ENCODE measurements at regions not wholly inside any gene's neighbourhood (a gene's known extent, or its start where the extent isn't known, plus 50 kb on each side); places are given as distances from the start of the nearest gene placed in this dataset.

GRCh38 chr16:79808731-79809130 lies 208.2 kb upstream of the MAF start:
- DNase-seq, result no peak

- no peak for DNase-seq
Measured at GRCh38 chr16:79806757-79807156, 206.2 kb upstream of the MAF start.

DNA sequence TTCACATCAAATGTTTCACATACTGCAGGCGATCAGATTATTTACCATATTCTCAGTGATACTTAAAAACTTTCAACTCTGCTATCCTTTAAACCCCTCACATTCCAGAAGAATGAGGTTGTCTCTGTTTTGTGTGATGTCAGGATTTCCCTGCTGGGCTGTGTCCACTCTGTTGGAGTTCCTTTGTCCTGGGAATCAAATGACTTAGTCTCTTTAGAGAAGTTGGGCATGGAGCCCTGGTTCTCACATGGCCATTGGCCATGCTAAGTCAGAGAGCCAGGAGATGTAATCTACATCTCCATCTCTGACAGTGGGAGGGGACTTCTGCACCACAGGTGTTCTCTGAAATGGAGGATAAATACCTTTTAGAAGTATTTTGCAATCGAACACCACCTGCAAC lies 205.1 kb upstream of the MAF start:
- no peak for DNase-seq

- DNase-seq, result no peak
Measured at GRCh38 chr16:79801646-79802045, 201.1 kb upstream of the MAF start.

- no peak for DNase-seq
Measured at GRCh38 chr16:79800016-79800608, 199.6 kb upstream of the MAF start.

DNA sequence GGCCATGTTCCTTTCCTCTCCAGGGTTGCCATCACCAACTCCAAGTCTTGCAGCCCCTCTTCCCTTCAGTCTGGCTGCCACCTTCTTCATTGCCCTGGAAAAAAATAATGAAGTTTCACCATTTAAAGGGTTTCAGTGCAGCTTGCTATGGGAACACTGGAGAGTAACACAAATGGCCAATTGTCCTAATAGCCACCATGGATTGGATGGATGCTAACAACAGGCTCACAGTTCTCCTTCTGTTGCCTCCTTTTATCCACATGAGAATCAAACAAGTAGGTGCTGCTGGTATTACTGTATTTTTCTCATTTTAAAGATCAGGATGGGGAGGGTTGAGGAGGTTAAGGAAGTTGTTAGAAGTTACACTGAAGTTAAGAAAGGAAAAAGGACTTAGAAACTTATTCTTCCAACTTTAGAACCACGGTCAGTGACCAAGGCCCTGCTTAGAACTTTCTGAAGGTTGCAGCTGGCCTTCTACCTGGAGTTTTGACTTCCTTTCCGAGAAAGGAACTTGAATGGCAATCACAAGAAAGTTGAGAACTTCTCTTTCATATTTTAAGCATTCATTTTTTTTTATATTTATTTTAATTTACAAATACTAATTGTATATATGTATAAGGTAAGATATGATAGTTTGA lies 198.0 kb upstream of the MAF start:
- no peak for DNase-seq

GRCh38 chr16:79797486-79797885 lies 196.9 kb upstream of the MAF start:
- no peak for DNase-seq

GRCh38 chr16:79795556-79795955 lies 195.0 kb upstream of the MAF start:
- no peak for DNase-seq

GRCh38 chr16:79794941-79795340 lies 194.4 kb upstream of the MAF start:
- DNase-seq, result no peak

DNA sequence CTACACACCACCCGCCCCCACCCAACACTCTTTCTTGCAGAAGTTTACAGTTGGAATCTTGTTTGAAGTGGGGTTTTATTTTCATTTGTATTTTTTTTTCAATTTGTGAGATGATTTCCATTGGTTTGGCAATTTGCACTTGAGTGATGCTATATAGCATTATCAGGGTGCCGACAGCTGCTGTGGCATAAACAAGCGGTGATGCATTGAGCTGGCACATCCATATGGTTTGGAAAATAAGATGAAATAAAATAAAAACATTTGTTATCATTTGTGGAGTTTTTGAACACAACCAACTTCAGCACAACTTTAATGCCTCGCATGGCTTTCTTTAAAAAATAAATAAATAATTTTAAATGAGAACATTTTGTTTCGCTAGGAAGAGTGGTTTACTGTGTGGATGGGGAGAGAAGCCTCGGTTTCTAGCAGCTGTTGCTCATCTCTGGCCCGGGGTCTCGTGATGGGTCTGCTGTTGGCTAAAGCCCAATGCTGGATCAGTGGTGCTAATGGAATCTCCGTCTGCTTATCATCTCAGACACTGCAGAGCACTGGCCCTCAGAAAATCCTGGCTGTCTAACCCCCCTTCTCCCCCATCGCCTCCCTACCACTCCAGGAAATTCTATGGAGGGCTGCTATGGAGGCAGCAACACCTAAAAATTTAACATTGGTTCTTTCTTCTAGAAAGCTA lies 192.3 kb upstream of the MAF start:
- DNase-seq, result no peak

GRCh38 chr16:79792076-79792475 lies 191.5 kb upstream of the MAF start:
- no peak for DNase-seq

- no peak for DNase-seq
Measured at GRCh38 chr16:79790854-79791253, 190.3 kb upstream of the MAF start.

- DNase-seq, result no peak
Measured at GRCh38 chr16:79788949-79789348, 188.4 kb upstream of the MAF start.

- no peak for DNase-seq
Measured at GRCh38 chr16:79786389-79786788, 185.9 kb upstream of the MAF start.

DNA sequence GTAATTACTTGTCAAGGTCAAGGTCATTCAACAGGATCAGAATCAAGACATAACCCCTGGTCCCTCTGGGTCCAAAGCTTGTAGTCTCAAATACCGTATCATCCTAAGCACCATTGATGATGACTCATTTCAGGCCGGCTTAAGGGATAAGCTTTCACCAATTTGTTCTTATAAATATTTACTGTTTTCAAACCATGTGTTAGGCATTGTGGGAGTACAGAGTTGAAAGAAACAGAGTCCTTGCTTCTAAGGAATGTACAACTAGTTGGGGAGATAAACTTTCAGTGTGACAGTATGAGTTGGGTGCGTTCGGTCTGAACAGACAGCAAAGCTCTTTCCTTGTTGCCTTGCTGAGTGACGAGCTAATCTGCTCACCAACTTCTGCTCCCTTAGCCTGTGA lies 183.5 kb upstream of the MAF start:
- no peak for DNase-seq

GRCh38 chr16:79777679-79778078 lies 177.1 kb upstream of the MAF start:
- no peak for DNase-seq

DNA sequence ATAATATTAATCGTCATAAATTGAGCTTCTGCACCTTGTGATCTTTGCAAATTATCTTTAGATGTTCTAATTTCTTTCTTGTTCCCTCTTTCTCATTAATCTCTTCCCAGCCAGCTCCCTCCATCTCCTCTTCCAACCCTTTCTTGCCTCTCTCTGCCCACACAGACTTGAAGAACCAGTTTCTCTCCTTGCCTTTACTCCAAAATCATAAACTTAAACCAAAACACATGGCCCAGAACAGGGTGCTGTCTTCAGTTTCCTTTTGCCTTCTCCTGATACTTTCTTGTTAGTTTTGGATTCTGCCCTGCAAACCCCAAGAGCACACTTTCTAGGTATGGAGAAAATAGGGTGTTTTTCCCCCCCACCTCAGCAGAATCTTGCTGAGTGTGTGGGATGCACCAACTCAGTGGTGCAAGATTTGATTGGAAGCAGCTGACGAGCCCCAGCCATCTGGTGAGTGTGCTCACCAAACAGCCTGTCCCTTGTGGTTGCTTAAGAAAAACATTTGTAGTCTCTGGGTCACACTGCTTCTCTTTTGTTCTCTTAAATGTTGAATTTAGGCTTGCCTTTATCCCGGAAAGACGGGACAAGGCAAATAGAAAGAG lies 175.8 kb upstream of the MAF start:
- DNase-seq, result no peak

GRCh38 chr16:79772784-79773183 lies 172.2 kb upstream of the MAF start:
- DNase-seq, result no peak

GRCh38 chr16:79772048-79772447 lies 171.5 kb upstream of the MAF start:
- DNase-seq, result no peak

- DNase-seq, result peak; percentile 49 to 63
Measured at GRCh38 chr16:79770244-79771064, 169.9 kb upstream of the MAF start.

DNA sequence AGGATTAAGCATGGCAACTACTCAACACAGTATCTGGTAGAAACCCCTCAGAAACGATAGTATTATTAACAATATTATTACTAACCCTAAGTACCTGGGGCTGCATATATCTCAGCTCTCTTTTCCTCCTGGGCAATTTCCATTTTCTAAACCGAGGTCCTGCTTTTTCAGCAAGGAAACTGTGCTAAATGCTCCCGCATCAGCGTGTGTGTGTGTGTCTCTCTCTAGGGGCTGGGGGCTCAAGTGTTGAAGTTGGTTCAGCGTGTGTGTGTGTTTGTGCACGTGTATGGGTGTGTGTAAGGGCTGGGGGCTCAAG lies 169.3 kb upstream of the MAF start:
- DNase-seq, result no peak

DNA sequence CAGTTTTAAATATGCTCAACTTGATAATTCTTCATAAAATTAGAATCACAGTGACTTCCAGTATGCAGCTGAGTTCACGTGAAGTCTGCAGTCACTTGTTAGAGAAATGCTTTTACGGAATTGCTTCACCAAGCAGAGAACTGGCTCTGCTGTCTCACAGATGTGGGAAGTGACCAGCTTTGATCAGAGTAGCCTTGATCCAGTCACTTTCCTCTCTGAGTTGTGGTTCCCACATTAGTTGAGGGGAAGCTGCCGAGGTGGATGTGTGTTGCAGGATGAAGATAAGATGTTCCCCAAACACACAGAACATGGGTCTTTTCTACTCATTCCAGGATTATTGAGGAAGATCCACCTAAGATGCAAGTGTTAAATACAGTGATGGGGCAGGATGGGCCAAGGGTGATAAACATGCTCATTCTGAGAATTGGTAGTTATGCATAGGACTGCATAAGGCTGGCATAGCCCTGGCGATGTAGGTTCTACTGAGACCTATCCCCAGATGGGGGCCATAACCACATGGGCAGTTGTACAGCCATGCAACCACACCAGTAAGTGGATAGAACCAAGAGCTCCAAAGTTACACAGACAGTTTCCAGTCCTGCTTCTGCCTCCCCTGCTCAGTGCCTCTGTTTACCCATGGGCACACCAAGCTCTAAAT lies 168.9 kb upstream of the MAF start:
- no peak for DNase-seq

Measured in stimulated activated CD4-positive, alpha-beta T cell treated with anti-CD3 and anti-CD28 coated beads, Interleukin-4, amount 100 ng/mL, for 4 hours (primary cell).